GM12892 (cell line): ENCODE measurements at regions not wholly inside any gene's neighbourhood (a gene's known extent, or its start where the extent isn't known, plus 50 kb on each side); places are given as distances from the start of the nearest gene placed in this dataset.
"Not testable (repeated sequence)": the region's sequence is repeated elsewhere in the genome, so short reads cannot be mapped to it uniquely, and the experiment has no call there.

Experiments used
- DNase-seq: peaks from one replicate; pipeline ENCODE4 v3.0.0; 2011; ENCODE audit not compliant: insufficient read length
- FAIRE-seq: peaks from 2 replicates; lab custom pipeline; 2011; peaks lifted over from hg19 to GRCh38; lab: Jason Lieb, UNC
- POLR2A ChIP-seq: IDR thresholded peaks from 2 replicates; pipeline ENCODE4 v1.6.1; 2011; ENCODE audit warnings: low read depth, low read length, control low read depth
- POLR2AphosphoS5 ChIP-seq: IDR thresholded peaks from 2 replicates; pipeline ENCODE4 v1.6.1; 2011; ENCODE audit warnings: low read depth, low read length, control low read depth
- TAF1 ChIP-seq: IDR thresholded peaks from 2 replicates; pipeline ENCODE4 v1.6.1; 2011; ENCODE audit warnings: low read depth, mild to moderate bottlenecking, control low read depth, low read length, borderline replicate concordance

GRCh38 chr15:39021341-39021740, 456.7 kb upstream of the RASGRP1 start:
- no peak for FAIRE-seq
- TF ChIP-seq POLR2A (no peak), TAF1 (no peak), POLR2AphosphoS5 (no peak)
- DNase-seq: no peak

GRCh38 chr15:39022532-39023305, 458.1 kb upstream of the RASGRP1 start:
- no peak for FAIRE-seq
- TF ChIP-seq TAF1 (no peak), POLR2A (no peak), POLR2AphosphoS5 (no peak)
- no peak for DNase-seq

- TF ChIP-seq POLR2AphosphoS5 (no peak), POLR2A (no peak), TAF1 (no peak)
- no peak for DNase-seq
- no peak for FAIRE-seq
Measured at GRCh38 chr15:39025321-39025720, 460.7 kb upstream of the RASGRP1 start.

GRCh38 chr15:39025881-39026280, 461.3 kb upstream of the RASGRP1 start:
- DNase-seq (no peak), FAIRE-seq (no peak)
- TF ChIP-seq POLR2AphosphoS5 (no peak), TAF1 (no peak), POLR2A (no peak)

GRCh38 chr15:39028069-39028468, 463.5 kb upstream of the RASGRP1 start:
- DNase-seq (no peak), FAIRE-seq (no peak)
- TF ChIP-seq POLR2A (no peak), POLR2AphosphoS5 (no peak), TAF1 (no peak)

GRCh38 chr15:39029741-39030140, 465.1 kb upstream of the RASGRP1 start:
- FAIRE-seq (no peak), DNase-seq (no peak)
- TF ChIP-seq POLR2AphosphoS5: no peak
- TF ChIP-seq POLR2A: no peak
- no peak for TF ChIP-seq TAF1

- DNase-seq: no peak
- FAIRE-seq: no peak
- no peak for TF ChIP-seq POLR2A
Measured at GRCh38 chr15:39030291-39031070, 465.9 kb upstream of the RASGRP1 start.

- TF ChIP-seq POLR2AphosphoS5: no peak
- TF ChIP-seq TAF1: no peak
- TF ChIP-seq POLR2A: no peak
- DNase-seq: no peak
- no peak for FAIRE-seq
Measured at GRCh38 chr15:39031596-39031995, 467.0 kb upstream of the RASGRP1 start.

GRCh38 chr15:39034816-39035215, 470.2 kb upstream of the RASGRP1 start:
- TF ChIP-seq POLR2AphosphoS5: no peak
- TF ChIP-seq TAF1: no peak
- TF ChIP-seq POLR2A: no peak
- DNase-seq: no peak
- FAIRE-seq: no peak

GRCh38 chr15:39037611-39038010, 473.0 kb upstream of the RASGRP1 start:
- FAIRE-seq: not testable (repeated sequence)

GRCh38 chr15:39040861-39041260, 476.2 kb upstream of the RASGRP1 start:
- no peak for DNase-seq
- TF ChIP-seq TAF1 (no peak), POLR2A (no peak), POLR2AphosphoS5 (no peak)
- no peak for FAIRE-seq

More at GRCh38 chr15:39037611-39038010, 473.0 kb upstream of the RASGRP1 start:
- DNase-seq: not testable (repeated sequence)

GRCh38 chr15:39041979-39042495, 477.4 kb upstream of the RASGRP1 start:
- FAIRE-seq: no peak
- no peak for DNase-seq

More at GRCh38 chr15:39041979-39042495, 477.4 kb upstream of the RASGRP1 start:
- no peak for TF ChIP-seq POLR2A
- TF ChIP-seq TAF1: no peak
- TF ChIP-seq POLR2AphosphoS5: no peak
